Smooth muscle cell (in vitro differentiated cells): ENCODE measurements at regions not wholly inside any gene's neighbourhood (a gene's known extent, or its start where the extent isn't known, plus 50 kb on each side); places are given as distances from the start of the nearest gene placed in this dataset.

Experiments
- DNase-seq: peaks from one replicate; lab custom pipeline; 2025; ENCODE audit not compliant: unreplicated experiment; lab: John Stamatoyannopoulos, UW
- H2AFZ ChIP-seq: fragments of 200-600 bp; sonication (generic); 2 replicates; pipeline ENCODE4 v1.6.0; 2016; ENCODE audit warnings: antibody characterized with exemption, low read depth, mild to moderate bottlenecking
- H3F3A ChIP-seq: fragments of 200-600 bp; sonication (generic); 2 replicates; pipeline ENCODE4 v1.6.0; 2017; ENCODE audit warnings: antibody characterized with exemption, low read depth
- H3K27ac ChIP-seq: fragments of 200-600 bp; sonication (generic); 2 replicates; pipeline ENCODE4 v1.5.1; 2016; ENCODE audit warnings: low read depth, mild to moderate bottlenecking
- H3K27me3 ChIP-seq: fragments of 200-600 bp; sonication (generic); 2 replicates; pipeline ENCODE4 v1.6.1; 2016; ENCODE audit warnings: low read depth, mild to moderate bottlenecking
- H3K36me3 ChIP-seq: fragments of 200-600 bp; sonication (generic); 2 replicates; pipeline ENCODE4 v1.5.1; 2016; ENCODE audit warnings: low read depth
- H3K4me1 ChIP-seq: fragments of 200-600 bp; sonication (generic); 2 replicates; pipeline ENCODE4 v1.5.1; 2016; ENCODE audit warnings: low read depth
- H3K4me2 ChIP-seq: fragments of 200-600 bp; sonication (generic); 2 replicates; pipeline ENCODE4 v1.6.0; 2016; ENCODE audit warnings: mild to moderate bottlenecking
- H3K4me3 ChIP-seq: fragments of 200-600 bp; sonication (generic); 2 replicates; pipeline ENCODE4 v1.5.1; 2016; ENCODE audit warnings: mild to moderate bottlenecking
- H3K79me2 ChIP-seq: fragments of 200-600 bp; sonication (generic); 2 replicates; pipeline ENCODE4 v1.6.0; 2016; ENCODE audit warnings: low read depth, mild to moderate bottlenecking
- H3K9ac ChIP-seq: fragments of 200-600 bp; sonication (generic); 2 replicates; pipeline ENCODE4 v1.6.0; 2016; ENCODE audit warnings: low read depth
- H3K9me3 ChIP-seq: fragments of 200-600 bp; sonication (generic); replicated peaks from 2 replicates; pipeline ENCODE4 v1.5.1; 2016; ENCODE audit warnings: low read depth
- H4K20me1 ChIP-seq: fragments of 200-600 bp; sonication (generic); 2 replicates; pipeline ENCODE4 v1.6.0; 2016; ENCODE audit warnings: low read depth
- WGBS: methylation state at CpG from one replicate; pipeline ENCODE4 v1.1.7; 2016; ENCODE audit warnings: low lambda C conversion rate; 5-methylcytosine and 5-hydroxymethylcytosine counted together
- TF ChIP-seq, protein P1 (sequence below): fragments of 200-600 bp; sonication (generic); IDR thresholded peaks from 2 replicates; pipeline ENCODE4 v1.5.1; 2017; ENCODE audit warnings: borderline replicate concordance, mild to moderate bottlenecking, antibody characterized with exemption; ENCODE audit not compliant: insufficient read depth, poor library complexity, severe bottlenecking

DNA sequence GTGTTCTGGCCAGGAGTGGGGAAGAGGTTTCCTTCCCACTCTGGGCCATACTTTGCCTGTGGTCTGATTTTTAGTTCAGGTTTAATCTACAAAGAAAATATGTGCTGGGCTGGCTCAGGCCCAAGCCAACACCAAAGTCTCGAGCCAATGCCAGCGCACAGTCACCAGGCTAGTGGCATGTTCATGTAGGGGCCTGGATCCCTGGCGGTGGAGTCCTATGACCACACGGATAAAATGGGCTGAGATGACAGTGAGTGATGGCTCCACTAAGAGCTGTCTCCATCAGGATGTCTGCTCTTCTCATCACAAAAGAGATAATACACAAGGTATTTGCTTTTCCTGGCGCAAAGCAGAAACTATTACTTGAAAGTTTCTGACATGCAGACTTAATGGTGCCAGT is 92.9 kb upstream of the PTPN3 start:
- no peaks in the 10 kb centered on the region for H3K27me3 ChIP-seq
- no peaks in the 10 kb centered on the region for H3K79me2 ChIP-seq
- H3K9me3 ChIP-seq = no peaks in the 10 kb centered on the region
- TF ChIP-seq, protein P1, sequence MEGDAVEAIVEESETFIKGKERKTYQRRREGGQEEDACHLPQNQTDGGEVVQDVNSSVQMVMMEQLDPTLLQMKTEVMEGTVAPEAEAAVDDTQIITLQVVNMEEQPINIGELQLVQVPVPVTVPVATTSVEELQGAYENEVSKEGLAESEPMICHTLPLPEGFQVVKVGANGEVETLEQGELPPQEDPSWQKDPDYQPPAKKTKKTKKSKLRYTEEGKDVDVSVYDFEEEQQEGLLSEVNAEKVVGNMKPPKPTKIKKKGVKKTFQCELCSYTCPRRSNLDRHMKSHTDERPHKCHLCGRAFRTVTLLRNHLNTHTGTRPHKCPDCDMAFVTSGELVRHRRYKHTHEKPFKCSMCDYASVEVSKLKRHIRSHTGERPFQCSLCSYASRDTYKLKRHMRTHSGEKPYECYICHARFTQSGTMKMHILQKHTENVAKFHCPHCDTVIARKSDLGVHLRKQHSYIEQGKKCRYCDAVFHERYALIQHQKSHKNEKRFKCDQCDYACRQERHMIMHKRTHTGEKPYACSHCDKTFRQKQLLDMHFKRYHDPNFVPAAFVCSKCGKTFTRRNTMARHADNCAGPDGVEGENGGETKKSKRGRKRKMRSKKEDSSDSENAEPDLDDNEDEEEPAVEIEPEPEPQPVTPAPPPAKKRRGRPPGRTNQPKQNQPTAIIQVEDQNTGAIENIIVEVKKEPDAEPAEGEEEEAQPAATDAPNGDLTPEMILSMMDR = no peak
- no peak overlapping the region for H3K4me2 ChIP-seq
- WGBS = 85% methylated on average over 5 of the region's 5 CpGs
- no peaks in the 10 kb centered on the region for H4K20me1 ChIP-seq
- no peak overlapping the region for H2AFZ ChIP-seq
- no peaks in the 10 kb centered on the region for H3F3A ChIP-seq
- H3K4me1 ChIP-seq = no peaks in the 10 kb centered on the region
- no peak for DNase-seq
- H3K4me3 ChIP-seq = no peak overlapping the region
- H3K9ac ChIP-seq = no peak overlapping the region
- no peaks in the 10 kb centered on the region for H3K36me3 ChIP-seq
- H3K27ac ChIP-seq = no peak overlapping the region

DNA sequence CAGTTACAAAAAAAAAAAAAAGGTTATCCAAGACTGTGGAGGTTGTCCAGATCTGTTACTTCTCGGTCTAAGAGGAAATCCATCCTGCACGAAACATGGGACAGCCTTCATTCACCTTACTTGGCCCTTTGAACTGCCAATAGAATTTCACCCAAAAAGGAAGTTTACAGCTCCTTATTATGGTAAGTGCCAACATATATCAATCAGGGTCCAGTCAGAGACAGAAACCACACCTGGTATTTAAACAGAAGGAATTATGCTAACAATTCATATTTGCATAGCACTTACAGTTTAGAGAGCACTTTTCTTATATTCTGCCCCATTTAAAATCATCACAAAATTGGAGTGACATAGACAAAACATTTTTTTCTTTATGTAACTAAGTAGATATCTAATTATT is 93.6 kb upstream of the PTPN3 start:
- Histone ChIP-seq H3K27me3 (no peaks in the 10 kb centered on the region), H3K9ac (no peak overlapping the region), H3K79me2 (no peaks in the 10 kb centered on the region), H3K4me2 (no peak overlapping the region), H3K27ac (no peak overlapping the region), H3K9me3 (no peaks in the 10 kb centered on the region), H3K4me3 (no peak overlapping the region), H3K36me3 (no peaks in the 10 kb centered on the region), H4K20me1 (no peaks in the 10 kb centered on the region), H3K4me1 (no peaks in the 10 kb centered on the region), H2AFZ (no peak overlapping the region), H3F3A (no peaks in the 10 kb centered on the region)
- TF ChIP-seq, protein P1 = no peak
- WGBS = 84% methylated on average over 2 of the region's 2 CpGs
- no peak for DNase-seq

DNA sequence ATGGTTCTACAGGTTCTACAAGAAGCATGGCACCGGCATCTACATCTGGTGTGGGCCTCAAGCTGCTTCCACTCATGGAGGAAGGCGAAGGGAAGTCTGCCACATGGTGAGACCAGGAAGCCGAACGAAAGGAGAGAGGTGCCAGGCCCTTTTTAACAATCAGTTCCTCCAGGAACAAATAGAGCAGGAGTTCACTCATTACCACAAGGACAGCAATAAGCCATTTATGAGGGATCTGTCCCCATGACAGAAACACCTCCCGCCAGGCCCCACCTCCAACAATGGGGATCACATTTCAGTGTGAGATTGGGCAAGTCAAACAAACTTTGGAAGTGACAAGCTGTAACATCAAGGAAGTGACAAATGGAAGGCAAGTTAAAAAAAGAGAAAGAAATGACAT is 95.5 kb upstream of the PTPN3 start:
- Histone ChIP-seq H3K79me2 (no peaks in the 10 kb centered on the region), H3K9me3 (no peaks in the 10 kb centered on the region), H3K9ac (no peak overlapping the region), H3K36me3 (no peaks in the 10 kb centered on the region), H4K20me1 (no peaks in the 10 kb centered on the region), H3F3A (no peaks in the 10 kb centered on the region), H3K4me1 (no peaks in the 10 kb centered on the region), H3K4me3 (no peak overlapping the region), H2AFZ (no peak overlapping the region), H3K4me2 (no peak overlapping the region), H3K27me3 (no peaks in the 10 kb centered on the region), H3K27ac (no peak overlapping the region)
- 95% methylated on average over 5 of the region's 5 CpGs for WGBS
- no peak for DNase-seq
- TF ChIP-seq, protein P1 = no peak

DNA sequence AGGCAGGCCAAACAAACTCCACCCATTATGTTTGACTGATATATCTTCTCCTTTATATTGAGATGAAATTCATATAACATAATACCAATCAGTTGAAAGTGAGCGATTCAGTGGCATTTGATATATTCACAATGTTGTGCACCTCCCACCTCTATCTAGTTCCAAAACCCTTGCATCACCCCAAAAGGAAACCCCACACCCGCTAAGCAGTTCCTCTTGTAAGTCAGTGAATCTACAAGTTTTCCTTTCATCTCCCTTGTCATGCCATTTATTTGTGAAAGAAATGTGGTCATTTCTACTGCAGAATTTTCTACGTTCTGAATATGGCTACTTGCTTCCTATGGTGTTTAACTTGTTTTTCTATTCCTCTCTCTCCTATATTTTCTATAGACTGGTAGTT is 99.4 kb upstream of the PTPN3 start:
- TF ChIP-seq, protein P1 = no peak
- no peak for DNase-seq

More for the DNA sequence above, 99.4 kb upstream of the PTPN3 start:
- Histone ChIP-seq H4K20me1 (no peaks in the 10 kb centered on the region), H3K27me3 (no peaks in the 10 kb centered on the region), H3K27ac (no peak overlapping the region), H3K36me3 (no peaks in the 10 kb centered on the region), H3K4me1 (no peaks in the 10 kb centered on the region), H3K79me2 (no peaks in the 10 kb centered on the region), H3K4me2 (no peak overlapping the region), H3K9ac (no peak overlapping the region), H3K9me3 (no peaks in the 10 kb centered on the region), H2AFZ (no peak overlapping the region), H3F3A (no peaks in the 10 kb centered on the region), H3K4me3 (no peak overlapping the region)
- 93% methylated on average over 3 of the region's 3 CpGs for WGBS
